Activated naive CD8-positive, alpha-beta T cell treated with anti-CD3 and anti-CD28 coated beads, Interleukin-2, amount 50 U/mL, for 24 hours (primary cell): ENCODE measurements at regions not wholly inside any gene's neighbourhood (a gene's known extent, or its start where the extent isn't known, plus 50 kb on each side); places are given as distances from the start of the nearest gene placed in this dataset.

Experiments used
- ATAC-seq: fragments of 150-1000 bp; cut with Tn5 transposase; one replicate; pipeline ENCODE4 v1.10.0; 2021
- DNase-seq: peaks from one replicate; pipeline ENCODE4 v3.0.0; 2021
- H3K27ac Mint-ChIP-seq: one replicate; pipeline ENCODE4 v1.8.0; 2021; ENCODE audit warnings: mild to moderate bottlenecking, mixed read lengths
- H3K27me3 Mint-ChIP-seq: one replicate; pipeline ENCODE4 v1.8.0; 2021; ENCODE audit warnings: mixed read lengths
- H3K36me3 Mint-ChIP-seq: one replicate; pipeline ENCODE4 v1.8.0; 2021; ENCODE audit warnings: low read depth, mixed read lengths
- H3K4me1 Mint-ChIP-seq: one replicate; pipeline ENCODE4 v1.8.0; 2021; ENCODE audit warnings: mixed read lengths
- H3K4me3 Mint-ChIP-seq: one replicate; pipeline ENCODE4 v1.8.0; 2021; ENCODE audit warnings: mild to moderate bottlenecking, moderate library complexity, mixed read lengths
- H3K9me3 Mint-ChIP-seq: one replicate; pipeline ENCODE4 v1.8.0; 2021; ENCODE audit warnings: mixed read lengths

- Mint-ChIP-seq H3K36me3 (no peaks in the 10 kb centered on the region), H3K4me3 (no peak overlapping the region), H3K27me3 (peaks cover 15% of the 10 kb centered on the region), H3K4me1 (no peaks in the 10 kb centered on the region), H3K27ac (no peak overlapping the region), H3K9me3 (no peaks in the 10 kb centered on the region)
- DNase-seq = no peak
- ATAC-seq = no peak
Measured at GRCh38 chr1:29521811-29522580, 285.7 kb downstream of the PTPRU start.

GRCh38 chr1:29521438-29521715, 285.1 kb downstream of the PTPRU start:
- Mint-ChIP-seq H3K36me3 (no peaks in the 10 kb centered on the region), H3K9me3 (no peaks in the 10 kb centered on the region), H3K27ac (no peak overlapping the region), H3K27me3 (peaks cover 15% of the 10 kb centered on the region), H3K4me1 (no peaks in the 10 kb centered on the region), H3K4me3 (no peak overlapping the region)
- DNase-seq (no peak), ATAC-seq (no peak)

- H3K4me1 Mint-ChIP-seq = no peaks in the 10 kb centered on the region
- no peak for DNase-seq
Measured at GRCh38 chr1:29520571-29521437, 284.5 kb downstream of the PTPRU start.

GRCh38 chr1:29519788-29520110, 283.4 kb downstream of the PTPRU start:
- H3K27me3 Mint-ChIP-seq = peaks cover 9% of the 10 kb centered on the region
- H3K36me3 Mint-ChIP-seq = no peaks in the 10 kb centered on the region
- no peaks in the 10 kb centered on the region for H3K9me3 Mint-ChIP-seq
- no peaks in the 10 kb centered on the region for H3K4me1 Mint-ChIP-seq
- no peak overlapping the region for H3K4me3 Mint-ChIP-seq
- ATAC-seq = no peak
- no peak for DNase-seq
- H3K27ac Mint-ChIP-seq = no peak overlapping the region

More at GRCh38 chr1:29520571-29521437, 284.5 kb downstream of the PTPRU start:
- Mint-ChIP-seq H3K4me3 (no peak overlapping the region), H3K27me3 (peaks cover 12% of the 10 kb centered on the region), H3K36me3 (no peaks in the 10 kb centered on the region), H3K9me3 (no peaks in the 10 kb centered on the region), H3K27ac (no peak overlapping the region)
- ATAC-seq = no peak

- Mint-ChIP-seq H3K9me3 (no peaks in the 10 kb centered on the region), H3K27me3 (peaks cover 9% of the 10 kb centered on the region), H3K27ac (no peak overlapping the region), H3K4me1 (no peaks in the 10 kb centered on the region), H3K36me3 (no peaks in the 10 kb centered on the region), H3K4me3 (no peak overlapping the region)
- DNase-seq = no peak
- ATAC-seq = no peak
Measured at GRCh38 chr1:29519108-29519787, 282.9 kb downstream of the PTPRU start.

- H3K4me3 Mint-ChIP-seq = no peak overlapping the region
- H3K36me3 Mint-ChIP-seq = no peaks in the 10 kb centered on the region
- no peak for ATAC-seq
- DNase-seq = no peak
- no peaks in the 10 kb centered on the region for H3K9me3 Mint-ChIP-seq
- H3K27me3 Mint-ChIP-seq = peaks cover 7% of the 10 kb centered on the region
- no peaks in the 10 kb centered on the region for H3K4me1 Mint-ChIP-seq
- no peak overlapping the region for H3K27ac Mint-ChIP-seq
Measured at GRCh38 chr1:29518183-29518835, 282.0 kb downstream of the PTPRU start.

GRCh38 chr1:29517251-29518086, 281.1 kb downstream of the PTPRU start:
- H3K4me3 Mint-ChIP-seq = no peak overlapping the region
- H3K9me3 Mint-ChIP-seq = no peaks in the 10 kb centered on the region
- ATAC-seq (no peak), DNase-seq (no peak)
- peaks cover 7% of the 10 kb centered on the region for H3K27me3 Mint-ChIP-seq
- no peaks in the 10 kb centered on the region for H3K36me3 Mint-ChIP-seq
- no peaks in the 10 kb centered on the region for H3K4me1 Mint-ChIP-seq
- H3K27ac Mint-ChIP-seq = no peak overlapping the region

- ATAC-seq = no peak
- H3K9me3 Mint-ChIP-seq = peaks cover 4% of the 10 kb centered on the region
Measured at GRCh38 chr1:29516063-29516820, 279.9 kb downstream of the PTPRU start.

GRCh38 chr1:29515170-29515955, 279.0 kb downstream of the PTPRU start:
- Mint-ChIP-seq H3K27me3 (peaks cover 4% of the 10 kb centered on the region), H3K36me3 (no peaks in the 10 kb centered on the region), H3K4me3 (no peak overlapping the region), H3K27ac (no peak overlapping the region), H3K4me1 (no peaks in the 10 kb centered on the region), H3K9me3 (peaks cover 4% of the 10 kb centered on the region)
- DNase-seq (no peak), ATAC-seq (no peak)

More at GRCh38 chr1:29516063-29516820, 279.9 kb downstream of the PTPRU start:
- Mint-ChIP-seq H3K4me1 (no peaks in the 10 kb centered on the region), H3K27me3 (peaks cover 7% of the 10 kb centered on the region), H3K27ac (no peak overlapping the region), H3K4me3 (no peak overlapping the region), H3K36me3 (no peaks in the 10 kb centered on the region)
- DNase-seq = no peak

- H3K27ac Mint-ChIP-seq = no peak overlapping the region
- ATAC-seq (no peak), DNase-seq (no peak)
- no peaks in the 10 kb centered on the region for H3K27me3 Mint-ChIP-seq
- H3K36me3 Mint-ChIP-seq = no peaks in the 10 kb centered on the region
- no peak overlapping the region for H3K4me3 Mint-ChIP-seq
- H3K4me1 Mint-ChIP-seq = no peaks in the 10 kb centered on the region
- peaks cover 4% of the 10 kb centered on the region for H3K9me3 Mint-ChIP-seq
Measured at GRCh38 chr1:29514361-29515169, 278.2 kb downstream of the PTPRU start.

- DNase-seq (peak; percentile 2), ATAC-seq (peak; percentile 33)
- Mint-ChIP-seq H3K27ac (no peak overlapping the region), H3K9me3 (peaks cover 4% of the 10 kb centered on the region), H3K4me1 (no peaks in the 10 kb centered on the region), H3K36me3 (no peaks in the 10 kb centered on the region), H3K27me3 (peaks cover 7% of the 10 kb centered on the region), H3K4me3 (no peak overlapping the region)
Measured at GRCh38 chr1:29513357-29513756, 277.0 kb downstream of the PTPRU start.

GRCh38 chr1:29511436-29511835, 275.1 kb downstream of the PTPRU start:
- no peak overlapping the region for H3K27ac Mint-ChIP-seq
- H3K36me3 Mint-ChIP-seq = no peaks in the 10 kb centered on the region
- ATAC-seq (no peak), DNase-seq (no peak)
- H3K4me1 Mint-ChIP-seq = no peaks in the 10 kb centered on the region
- H3K27me3 Mint-ChIP-seq = peaks cover 14% of the 10 kb centered on the region
- H3K4me3 Mint-ChIP-seq = no peak overlapping the region
- H3K9me3 Mint-ChIP-seq = peaks cover 4% of the 10 kb centered on the region
